Tibial artery (tissue), 4 donors: ENCODE measurements at regions not wholly inside any gene's neighbourhood (a gene's known extent, or its start where the extent isn't known, plus 50 kb on each side); places are given as distances from the start of the nearest gene placed in this dataset.
A peak's percentile ranks its signal among the peaks of the same experiment; 100 is the strongest.

Experiments used
- DNase-seq, 2 donors: peaks; one replicate each; pipeline ENCODE4 v3.0.0-alpha.2; 2019
- H3K27ac ChIP-seq, 2 donors: fragments of 200-600 bp; sonication (generic) in 1 of 2; 1 replicate in 1 of 2; 2 replicates in 1 of 2; pipeline ENCODE4 v1.5.1; 2018 to 2019; ENCODE audit warnings: mild to moderate bottlenecking in 1 of 2
- H3K27me3 ChIP-seq, 2 donors: fragments of 200-600 bp; sonication (generic) in 1 of 2; one replicate each; pipeline versions ENCODE4 v1.5.1 to v1.6.0; 2016 to 2019
- H3K36me3 ChIP-seq, 3 donors: fragments of 200-600 bp; sonication (generic) in 2 of 3; one replicate each; pipeline ENCODE4 v1.5.1; 2016 to 2019; ENCODE audit warnings: mild to moderate bottlenecking in 2 of 3
- H3K4me1 ChIP-seq, 4 donors: fragments of 200-600 bp; sonication (generic) in 2 of 4; 1 replicate in 3 of 4; 2 replicates in 1 of 4; pipeline ENCODE4 v1.5.1; 2016 to 2019
- H3K4me3 ChIP-seq, 2 donors: fragments of 200-600 bp; sonication (generic) in 1 of 2; 1 replicate in 1 of 2; 2 replicates in 1 of 2; pipeline ENCODE4 v1.5.1; 2018 to 2019; ENCODE audit warnings: mild to moderate bottlenecking in 2 of 2
- H3K9me3 ChIP-seq, 3 donors: fragments of 200-600 bp; sonication (generic) in 1 of 3; one replicate each; pipeline ENCODE4 v1.5.1; 2016 to 2019
- intact Hi-C: fragments of 100-400 bp; cut with DNase I; formaldehyde crosslinking; loops from one replicate; pipeline ENCODE4 v1.15.0; 2023; ENCODE audit warnings: low total_unique reads
- TF ChIP-seq, protein P1 (sequence below), 2 experiments: fragments of 200-600 bp in 1 of 2; fragments of 450-650 bp in 1 of 2; IDR thresholded peaks; one replicate each; pipeline ENCODE4 v1.5.1; 2017 to 2019; ENCODE audit warnings: antibody characterized with exemption in 2 of 2, mild to moderate bottlenecking in 1 of 2, moderate library complexity in 1 of 2

DNA sequence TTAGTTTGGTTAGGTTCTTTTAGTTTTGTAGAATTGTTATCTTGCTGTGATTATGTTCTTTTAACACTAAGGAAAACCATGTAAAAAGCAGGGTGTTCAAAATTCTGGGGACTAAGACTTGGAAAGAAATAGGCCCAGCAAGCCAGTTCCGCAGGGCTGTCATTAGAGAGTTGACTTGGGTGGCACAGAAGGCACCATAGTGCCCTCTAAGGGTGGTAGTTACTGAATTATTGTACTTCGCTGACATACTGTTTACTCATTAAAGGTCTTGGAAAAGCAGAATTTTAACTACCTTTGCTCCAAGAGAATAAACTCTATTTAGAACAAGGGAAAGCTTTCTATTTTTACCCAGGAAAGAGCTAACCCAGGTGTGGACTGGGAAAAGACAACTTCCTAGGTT is 86.5 kb downstream of the OTUD1 start:
- Histone ChIP-seq H3K9me3 (no peaks in the 10 kb centered on the region), H3K4me3 (no peak overlapping the region), H3K27ac (no peak overlapping the region), H3K36me3 (no peaks in the 10 kb centered on the region), H3K4me1 (no peaks in the 10 kb centered on the region), H3K27me3 (peaks cover 0 to 7% of the 10 kb centered on the region in 2 donors)
- TF ChIP-seq, protein P1, sequence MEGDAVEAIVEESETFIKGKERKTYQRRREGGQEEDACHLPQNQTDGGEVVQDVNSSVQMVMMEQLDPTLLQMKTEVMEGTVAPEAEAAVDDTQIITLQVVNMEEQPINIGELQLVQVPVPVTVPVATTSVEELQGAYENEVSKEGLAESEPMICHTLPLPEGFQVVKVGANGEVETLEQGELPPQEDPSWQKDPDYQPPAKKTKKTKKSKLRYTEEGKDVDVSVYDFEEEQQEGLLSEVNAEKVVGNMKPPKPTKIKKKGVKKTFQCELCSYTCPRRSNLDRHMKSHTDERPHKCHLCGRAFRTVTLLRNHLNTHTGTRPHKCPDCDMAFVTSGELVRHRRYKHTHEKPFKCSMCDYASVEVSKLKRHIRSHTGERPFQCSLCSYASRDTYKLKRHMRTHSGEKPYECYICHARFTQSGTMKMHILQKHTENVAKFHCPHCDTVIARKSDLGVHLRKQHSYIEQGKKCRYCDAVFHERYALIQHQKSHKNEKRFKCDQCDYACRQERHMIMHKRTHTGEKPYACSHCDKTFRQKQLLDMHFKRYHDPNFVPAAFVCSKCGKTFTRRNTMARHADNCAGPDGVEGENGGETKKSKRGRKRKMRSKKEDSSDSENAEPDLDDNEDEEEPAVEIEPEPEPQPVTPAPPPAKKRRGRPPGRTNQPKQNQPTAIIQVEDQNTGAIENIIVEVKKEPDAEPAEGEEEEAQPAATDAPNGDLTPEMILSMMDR (IDR thresholded peaks at IDR 0.05) = peak; percentile 37 to 38
- no peak for DNase-seq
- intact Hi-C loops = no loop called here

- TF ChIP-seq, protein P1 (IDR thresholded peaks at IDR 0.05) = no peak
- no peak for DNase-seq
- Histone ChIP-seq H3K27ac (no peak overlapping the region), H3K4me1 (no peaks in the 10 kb centered on the region), H3K4me3 (no peak overlapping the region), H3K9me3 (no peaks in the 10 kb centered on the region), H3K27me3 (peaks cover 0 to 7% of the 10 kb centered on the region in 2 donors), H3K36me3 (no peaks in the 10 kb centered on the region)
- intact Hi-C loops = no loop called here
These were observed 89.5 kb downstream of the OTUD1 start for GRCh38 chr10:23528419-23528818.

DNA sequence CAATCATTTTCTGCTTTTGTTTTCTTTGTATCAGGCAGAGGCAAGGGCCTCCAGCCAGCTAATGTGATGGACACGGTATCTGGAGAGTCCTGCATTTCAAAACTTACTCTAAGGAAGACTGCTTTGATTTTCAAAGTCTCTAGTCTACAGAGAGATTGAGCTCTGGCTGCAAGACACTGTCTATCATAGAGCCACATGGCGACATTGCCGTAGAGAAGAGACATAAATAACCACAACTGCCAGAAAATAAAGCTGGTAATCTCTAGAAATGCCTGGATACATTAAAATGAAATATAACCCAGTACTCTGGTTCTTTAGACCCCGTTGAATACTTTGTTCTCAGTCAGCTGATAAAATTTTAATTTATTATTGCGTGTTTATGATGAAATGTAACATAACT is 90.8 kb downstream of the OTUD1 start:
- TF ChIP-seq, protein P1 (IDR thresholded peaks at IDR 0.05) = no peak
- H3K27ac ChIP-seq = no peak overlapping the region
- intact Hi-C loops = loop anchor here (5.0 kb wide), 1 partner anchor 217 kb away; no protein-coding TSS in a partner anchor

GRCh38 chr10:23530079-23530478 is 91.2 kb downstream of the OTUD1 start:
- Histone ChIP-seq H3K27me3 (peaks cover 0 to 7% of the 10 kb centered on the region in 2 donors), H3K27ac (no peak overlapping the region), H3K4me1 (no peaks in the 10 kb centered on the region), H3K9me3 (no peaks in the 10 kb centered on the region), H3K36me3 (no peaks in the 10 kb centered on the region), H3K4me3 (no peak overlapping the region)
- intact Hi-C loops = loop anchor here (5.0 kb wide), 1 partner anchor 218 kb away; no protein-coding TSS in a partner anchor
- TF ChIP-seq, protein P1 (IDR thresholded peaks at IDR 0.05) = peak in 1 of 2 experiments; percentile 17
- no peak for DNase-seq

More for the DNA sequence above, 90.8 kb downstream of the OTUD1 start:
- H3K4me1 ChIP-seq = no peaks in the 10 kb centered on the region
- no peaks in the 10 kb centered on the region for H3K36me3 ChIP-seq
- peaks cover 0 to 7% of the 10 kb centered on the region in 2 donors for H3K27me3 ChIP-seq
- no peak for DNase-seq
- no peak overlapping the region for H3K4me3 ChIP-seq
- no peaks in the 10 kb centered on the region for H3K9me3 ChIP-seq

GRCh38 chr10:23533212-23533611 is 94.3 kb downstream of the OTUD1 start:
- TF ChIP-seq, protein P1 (IDR thresholded peaks at IDR 0.05) = no peak
- intact Hi-C loops = loop anchor here (5.0 kb wide), 1 partner anchor 221 kb away; no protein-coding TSS in a partner anchor
- DNase-seq = no peak
- H3K36me3 ChIP-seq = no peaks in the 10 kb centered on the region
- no peak overlapping the region for H3K27ac ChIP-seq
- H3K9me3 ChIP-seq = no peaks in the 10 kb centered on the region
- H3K4me1 ChIP-seq = no peaks in the 10 kb centered on the region
- no peak overlapping the region for H3K4me3 ChIP-seq
- H3K27me3 ChIP-seq = peaks cover 0 to 3% of the 10 kb centered on the region in 2 donors

GRCh38 chr10:23534326-23534725 is 95.5 kb downstream of the OTUD1 start:
- Histone ChIP-seq H3K4me3 (no peak overlapping the region), H3K27me3 (peaks cover 0 to 3% of the 10 kb centered on the region in 2 donors), H3K4me1 (no peaks in the 10 kb centered on the region), H3K9me3 (no peaks in the 10 kb centered on the region), H3K36me3 (no peaks in the 10 kb centered on the region), H3K27ac (no peak overlapping the region)
- DNase-seq = no peak
- TF ChIP-seq, protein P1 (IDR thresholded peaks at IDR 0.05) = no peak
- intact Hi-C loops = loop anchor here (5.0 kb wide), 1 partner anchor 222 kb away; no protein-coding TSS in a partner anchor
